ENCODE measurements at regions not wholly inside any gene's neighbourhood (a gene's known extent, or its start where the extent isn't known, plus 50 kb on each side); places are given as distances from the start of the nearest gene placed in this dataset.
"Not testable (repeated sequence)": the region's sequence is repeated elsewhere in the genome, so short reads cannot be mapped to it uniquely, and the experiment has no call there.

DNA sequence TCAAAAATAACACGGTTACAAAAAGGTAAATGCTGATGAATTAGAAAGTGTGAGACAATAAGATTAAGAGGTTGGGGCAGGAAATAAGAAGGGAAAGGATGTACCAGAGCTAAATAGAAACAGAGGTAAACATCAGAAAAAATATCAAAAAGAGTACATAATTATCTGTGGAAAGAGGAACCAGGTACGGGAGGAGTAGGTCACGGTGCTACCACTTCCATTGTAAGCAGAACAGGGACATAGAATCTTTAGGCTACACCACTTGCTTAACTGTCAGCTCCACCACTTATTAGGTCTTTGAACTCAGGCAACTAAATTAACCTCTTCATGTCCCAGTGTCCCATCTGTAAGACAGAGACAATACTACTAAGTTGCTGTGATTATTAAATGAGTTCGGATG is 350.3 kb downstream of the LRATD1 start:
- no peak for DNase-seq (ENCODE audit: low spot score)

DNA sequence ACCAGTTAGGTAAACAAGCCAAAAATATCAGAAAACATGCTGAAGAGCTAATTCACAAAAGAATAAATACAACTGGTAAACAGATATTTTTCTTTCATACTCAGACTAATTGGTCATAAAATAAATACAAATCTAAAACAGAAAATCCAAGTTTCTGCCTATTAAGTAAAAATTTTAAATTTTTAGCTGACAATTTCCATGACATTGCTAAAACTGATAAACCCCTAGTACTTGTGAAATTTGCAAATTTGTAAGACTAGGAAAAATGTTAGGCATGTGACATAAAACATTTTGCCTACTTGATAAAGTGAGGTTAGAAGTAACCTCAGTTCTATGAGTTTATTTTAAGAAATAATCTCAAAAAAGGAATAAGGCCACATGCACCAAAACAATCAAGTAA is 356.1 kb downstream of the LRATD1 start:
- no peak for DNase-seq (ENCODE audit: low spot score)

DNA sequence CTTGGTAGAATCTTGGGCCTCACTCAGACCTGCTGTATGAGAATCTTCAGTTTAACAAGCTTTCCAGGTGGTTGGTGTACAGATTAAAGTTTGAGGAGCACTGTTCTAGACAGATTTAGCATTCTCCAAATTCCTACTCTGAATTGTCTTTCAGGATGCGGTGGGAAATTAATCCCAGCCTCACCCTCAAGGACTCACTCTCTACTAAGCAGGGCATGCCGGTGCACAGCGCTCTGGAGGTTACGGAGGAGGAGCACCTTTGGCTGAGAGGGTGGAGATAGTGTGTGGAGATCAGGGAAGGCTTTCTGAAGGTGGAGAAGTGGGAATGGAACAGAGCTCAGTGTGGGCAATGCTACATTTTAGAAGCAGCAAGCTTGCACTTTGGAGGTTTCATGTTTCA is 359.2 kb downstream of the LRATD1 start:
- no peak for DNase-seq (ENCODE audit: low spot score)

DNA sequence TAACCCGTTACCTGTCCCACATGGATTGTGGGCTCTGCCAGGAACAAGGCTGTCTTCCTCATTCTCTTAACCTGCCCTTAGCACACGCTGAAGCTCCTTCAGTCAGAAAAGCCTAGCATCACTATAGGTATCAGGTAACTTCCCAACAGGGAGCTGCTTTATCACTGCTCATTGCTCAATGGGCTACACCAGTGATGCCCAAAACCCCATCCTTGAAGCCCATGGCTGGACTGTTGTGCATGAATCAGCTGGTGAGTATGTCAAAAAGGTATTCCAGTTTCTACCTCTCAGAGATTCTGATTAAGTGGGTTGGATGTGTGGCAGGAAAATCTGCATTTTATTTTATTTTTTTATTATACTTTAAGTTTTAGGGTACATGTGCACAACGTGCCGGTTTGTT is 362.2 kb downstream of the LRATD1 start:
- DNase-seq (ENCODE audit: low spot score): no peak

DNA sequence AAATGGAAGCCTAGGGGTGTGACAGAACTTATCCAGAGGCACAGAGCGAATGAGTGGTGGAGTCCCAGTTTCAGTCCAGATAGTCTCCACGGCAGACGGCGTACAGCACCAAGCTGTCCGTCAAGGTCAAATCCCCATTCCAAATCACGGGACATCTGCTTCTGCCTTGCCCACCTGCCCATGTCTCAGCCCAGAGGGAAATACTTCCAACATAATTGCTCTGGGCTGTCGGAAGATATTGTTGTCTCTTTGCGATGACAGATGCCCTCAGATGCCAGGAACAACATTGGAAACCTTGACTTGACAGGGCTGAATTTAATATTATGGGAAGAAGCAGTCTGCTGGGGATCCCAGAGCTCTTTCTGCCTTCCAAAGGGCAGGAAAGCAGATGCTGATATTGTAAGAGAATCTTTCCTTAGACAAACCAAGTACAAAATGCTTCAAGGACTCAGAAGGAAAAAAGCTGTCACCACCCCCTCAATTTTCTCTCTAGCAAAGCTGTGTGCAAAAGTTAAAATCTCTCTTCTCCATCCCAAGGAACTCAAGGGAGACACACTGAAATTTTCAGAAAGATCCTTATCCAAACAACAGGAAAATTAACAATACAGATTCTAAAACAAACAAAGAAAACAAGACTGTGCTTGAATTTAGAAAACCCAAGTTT is 364.0 kb downstream of the LRATD1 start:
- no peak for DNase-seq (ENCODE audit: low spot score)

DNA sequence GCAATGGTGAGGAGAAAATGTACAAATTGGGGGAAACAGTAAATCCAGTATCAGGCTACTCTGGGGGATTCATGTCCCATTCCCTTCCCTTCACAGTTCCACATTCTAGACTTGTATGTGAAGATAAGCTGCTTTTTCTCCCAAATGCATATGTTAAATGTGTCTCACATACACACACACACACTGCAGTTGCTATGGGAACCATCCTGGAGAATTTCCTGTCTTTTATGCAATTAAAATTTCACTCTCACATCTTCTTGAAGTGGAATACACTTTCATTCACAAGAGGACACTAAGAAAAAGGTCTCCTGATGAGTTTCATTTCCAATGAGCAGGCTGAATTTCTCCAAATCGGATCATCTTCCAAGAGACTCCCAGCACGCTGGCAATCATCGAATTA is 366.0 kb downstream of the LRATD1 start:
- no peak for DNase-seq (ENCODE audit: low spot score)

DNA sequence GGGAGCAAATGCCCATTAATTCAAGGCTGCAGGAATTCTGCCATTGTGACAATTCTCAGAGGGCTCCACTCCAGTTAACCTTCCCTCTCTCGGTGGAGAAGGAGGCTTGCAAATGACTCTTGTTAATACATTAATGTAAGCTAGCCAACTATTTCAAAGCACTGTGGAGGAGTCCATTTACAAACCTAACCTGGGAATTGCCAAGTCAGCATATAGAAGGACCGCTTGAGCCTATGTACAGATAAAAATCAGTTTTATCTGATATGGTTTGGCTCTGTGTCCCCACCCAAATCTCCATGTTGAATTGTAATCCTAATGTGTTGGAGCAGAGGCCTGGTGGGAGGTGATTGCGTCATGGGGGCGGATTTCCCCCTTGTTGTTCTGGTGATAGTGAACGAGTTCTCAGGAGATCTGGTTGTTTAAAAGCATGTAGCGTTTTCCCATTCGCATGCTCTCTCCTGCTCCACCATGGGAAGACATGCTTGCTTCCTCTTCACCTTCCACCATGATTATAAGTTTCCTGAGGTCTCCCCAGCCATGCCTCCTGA is 366.7 kb downstream of the LRATD1 start:
- no peak for DNase-seq (ENCODE audit: low spot score)

DNA sequence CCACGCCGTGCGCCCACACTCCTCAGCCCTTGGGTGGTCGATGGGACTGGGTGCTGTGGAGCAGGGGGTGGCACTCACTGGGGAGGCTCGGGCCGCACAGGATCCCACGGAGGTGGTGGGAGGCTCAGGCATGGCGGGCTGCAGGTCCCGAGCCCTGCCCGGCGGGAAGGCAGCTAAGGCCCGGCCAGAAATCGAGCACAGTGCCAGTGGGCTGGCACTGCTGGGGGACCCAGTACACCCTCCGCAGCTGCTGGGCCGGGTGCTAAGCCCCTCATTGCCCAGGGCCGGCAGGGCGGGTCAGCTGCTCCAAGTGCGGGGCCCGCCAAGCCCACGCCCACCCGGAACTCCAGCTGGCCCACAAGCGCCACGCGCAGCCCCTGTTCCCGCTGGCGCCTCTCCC is 370.0 kb downstream of the LRATD1 start:
- DNase-seq (ENCODE audit: low spot score): not testable (repeated sequence)

DNA sequence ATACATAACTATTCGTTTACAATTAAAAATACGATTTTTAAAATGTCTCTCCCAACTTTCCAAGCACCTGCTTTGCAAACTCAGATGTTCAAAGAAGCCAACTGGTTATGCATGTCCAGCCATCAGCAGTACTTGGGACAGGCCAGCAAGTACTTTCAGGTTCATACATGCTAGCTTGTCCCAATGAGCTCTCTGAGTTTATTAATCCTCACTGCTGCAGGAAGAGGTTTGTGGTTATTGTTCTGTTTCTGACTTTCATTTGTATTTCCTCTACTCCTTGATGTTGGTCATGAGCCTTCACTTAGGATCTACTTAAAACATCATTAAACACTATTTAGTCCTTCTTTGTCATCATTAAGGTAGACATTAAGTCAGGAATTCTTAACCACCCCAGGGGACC is 374.1 kb downstream of the LRATD1 start:
- no peak for DNase-seq (ENCODE audit: low spot score)

DNA sequence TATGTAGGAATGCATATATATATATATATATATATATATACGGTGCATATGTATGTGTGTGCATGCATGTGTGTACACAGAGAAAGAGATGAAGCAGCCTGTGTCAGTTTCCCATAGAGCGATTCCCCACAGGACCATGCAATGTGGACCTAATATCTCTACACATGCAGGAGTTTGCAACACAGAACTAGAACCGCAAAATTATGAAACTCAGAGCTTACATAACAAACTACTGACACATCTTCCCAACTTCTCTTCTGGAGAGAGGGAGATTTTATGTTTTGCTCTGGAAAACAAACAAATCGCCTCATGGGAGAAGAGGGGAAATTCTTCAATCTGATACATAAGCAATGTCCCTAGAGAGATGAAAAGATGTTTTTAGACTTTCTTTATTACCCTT is 377.2 kb downstream of the LRATD1 start:
- no peak for DNase-seq (ENCODE audit: low spot score)

DNA sequence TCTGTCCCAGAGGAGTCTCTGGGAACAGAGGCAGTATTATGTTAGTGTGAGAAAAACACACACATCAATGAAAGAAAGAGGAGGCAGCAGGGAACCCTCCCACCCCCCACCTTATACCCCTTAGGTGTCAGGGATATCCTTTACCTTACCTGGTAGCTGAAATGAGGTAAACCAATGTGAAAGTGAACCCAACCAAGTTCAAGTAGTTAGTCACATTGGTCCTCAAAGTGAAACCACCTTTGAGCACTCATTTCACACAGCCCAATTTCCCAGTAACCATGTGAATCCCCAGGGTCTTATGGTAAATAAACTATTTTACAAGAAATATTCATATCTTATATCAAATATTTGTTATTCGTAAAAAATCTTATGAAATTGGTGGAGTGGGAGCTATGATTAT is 377.8 kb downstream of the LRATD1 start:
- no peak for DNase-seq (ENCODE audit: low spot score)

DNA sequence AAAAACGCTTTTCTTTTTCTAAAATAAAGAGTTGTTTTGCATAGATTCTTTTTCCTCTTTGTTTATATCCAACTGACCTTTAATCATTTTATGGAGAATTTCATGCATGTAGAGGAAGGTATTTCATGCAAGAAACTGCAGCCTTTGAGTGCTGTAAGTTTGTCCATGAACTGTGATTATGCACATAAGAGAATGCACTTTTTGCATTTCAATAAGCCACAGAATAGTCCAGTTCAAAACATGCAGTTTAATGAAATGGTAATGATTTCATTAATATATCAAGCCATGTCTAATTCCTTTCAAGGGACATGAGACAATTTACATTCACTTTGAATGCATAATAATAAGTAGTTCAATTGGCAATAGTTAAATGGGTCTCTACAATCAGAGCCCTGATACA is 386.3 kb downstream of the LRATD1 start:
- DNase-seq (ENCODE audit: low spot score): no peak

DNA sequence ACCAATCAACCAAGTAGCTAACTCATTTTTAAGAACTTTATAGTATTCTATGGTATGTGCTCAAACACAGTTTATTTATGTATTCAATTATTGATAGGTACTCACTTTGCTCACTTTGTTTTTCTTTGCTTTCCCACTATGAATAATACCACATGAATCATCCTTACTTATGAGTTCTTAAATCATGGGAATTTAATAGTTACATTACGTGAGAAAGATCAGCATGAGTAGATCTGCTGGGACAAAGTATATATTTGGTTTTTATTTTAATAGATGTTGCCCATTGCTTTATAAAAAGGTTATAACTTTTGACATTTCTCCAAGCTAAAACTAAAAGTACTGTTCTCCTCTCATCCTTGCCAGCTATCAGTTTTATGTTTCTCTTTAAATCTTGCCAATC is 390.7 kb downstream of the LRATD1 start:
- DNase-seq (ENCODE audit: low spot score): no peak

DNA sequence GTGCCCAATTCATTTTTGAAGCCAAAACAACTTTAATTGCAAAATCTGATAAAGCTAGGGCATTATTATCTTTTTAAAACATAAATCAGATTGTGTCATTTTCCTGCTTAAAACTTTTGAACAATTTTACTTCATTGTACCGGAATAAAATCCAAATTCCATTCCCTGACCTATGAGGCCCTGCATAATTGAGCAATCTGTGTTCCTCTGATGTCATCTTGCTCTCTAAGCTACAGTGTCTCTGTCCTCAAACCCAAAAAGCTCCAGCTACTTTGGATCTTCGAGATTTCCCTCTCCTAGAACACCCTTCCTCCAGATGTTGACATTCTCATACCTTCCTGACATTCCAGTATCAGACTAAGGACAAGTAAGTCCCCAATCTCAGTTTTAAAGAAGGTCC is 395.9 kb downstream of the LRATD1 start:
- DNase-seq (ENCODE audit: low spot score): no peak

DNA sequence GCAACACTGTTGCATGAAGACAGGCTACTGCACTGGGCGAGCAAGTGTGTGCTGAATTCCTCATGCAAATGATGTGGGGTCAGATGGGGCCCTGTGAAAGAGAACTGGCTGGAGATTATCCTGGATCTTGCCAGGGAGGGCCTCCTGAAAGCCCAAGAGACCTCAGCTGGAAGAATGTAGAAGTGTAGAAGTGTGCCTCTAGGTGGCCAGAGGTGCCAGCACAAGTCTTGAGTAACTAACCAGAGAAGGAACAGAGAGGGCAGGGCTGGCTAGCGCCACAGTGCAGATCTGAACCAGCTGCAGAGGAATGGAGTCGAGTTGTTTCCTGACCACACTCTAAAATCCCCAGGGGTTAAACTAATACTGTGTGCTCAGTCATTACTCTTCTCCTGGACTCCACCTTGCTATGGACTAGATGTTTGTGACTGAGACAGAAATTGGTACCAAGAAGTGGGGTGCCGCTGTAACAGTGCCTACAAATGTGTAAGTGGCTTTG is 399.3 kb downstream of the LRATD1 start:
- DNase-seq (ENCODE audit: low spot score): peak; percentile 6

DNA sequence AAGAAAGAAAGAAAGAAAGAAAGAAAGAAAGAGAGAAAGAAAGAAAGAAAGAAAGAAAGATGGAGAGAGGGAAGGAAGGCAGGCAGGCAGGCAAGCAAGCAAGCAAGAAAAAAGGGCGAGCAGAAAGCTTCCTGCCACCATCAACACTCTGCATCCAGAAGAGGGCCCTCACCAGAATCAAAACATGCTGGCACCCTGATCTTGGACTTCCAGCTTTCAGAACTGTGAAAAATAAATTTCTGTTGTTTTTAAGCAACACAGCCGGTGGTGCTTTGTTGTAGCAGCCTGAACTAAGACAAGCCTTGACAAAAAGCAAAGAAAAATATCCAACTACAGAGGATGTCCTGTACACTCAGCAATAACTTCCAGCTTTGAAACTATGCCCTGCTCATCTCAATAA is 401.7 kb downstream of the LRATD1 start:
- no peak for DNase-seq (ENCODE audit: low spot score)

DNA sequence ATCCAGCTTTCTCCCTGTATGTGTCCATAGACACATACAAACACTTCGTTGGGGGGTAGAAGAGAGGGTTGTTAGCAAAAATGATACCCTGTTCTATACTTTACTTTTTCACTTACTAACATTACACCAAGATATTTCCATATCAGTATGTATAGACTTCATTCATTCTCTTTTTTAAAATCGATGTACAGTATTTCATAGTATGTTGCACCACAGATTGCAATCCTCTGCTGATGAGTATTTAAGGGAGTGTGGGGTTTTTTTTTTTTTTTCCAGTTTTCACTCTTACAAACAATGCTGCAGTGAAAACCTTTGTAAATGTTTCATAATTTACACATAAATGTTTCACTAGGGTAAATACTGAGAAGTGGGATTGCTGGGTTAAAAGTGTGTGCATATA is 402.3 kb downstream of the LRATD1 start:
- DNase-seq (ENCODE audit: low spot score): no peak

DNA sequence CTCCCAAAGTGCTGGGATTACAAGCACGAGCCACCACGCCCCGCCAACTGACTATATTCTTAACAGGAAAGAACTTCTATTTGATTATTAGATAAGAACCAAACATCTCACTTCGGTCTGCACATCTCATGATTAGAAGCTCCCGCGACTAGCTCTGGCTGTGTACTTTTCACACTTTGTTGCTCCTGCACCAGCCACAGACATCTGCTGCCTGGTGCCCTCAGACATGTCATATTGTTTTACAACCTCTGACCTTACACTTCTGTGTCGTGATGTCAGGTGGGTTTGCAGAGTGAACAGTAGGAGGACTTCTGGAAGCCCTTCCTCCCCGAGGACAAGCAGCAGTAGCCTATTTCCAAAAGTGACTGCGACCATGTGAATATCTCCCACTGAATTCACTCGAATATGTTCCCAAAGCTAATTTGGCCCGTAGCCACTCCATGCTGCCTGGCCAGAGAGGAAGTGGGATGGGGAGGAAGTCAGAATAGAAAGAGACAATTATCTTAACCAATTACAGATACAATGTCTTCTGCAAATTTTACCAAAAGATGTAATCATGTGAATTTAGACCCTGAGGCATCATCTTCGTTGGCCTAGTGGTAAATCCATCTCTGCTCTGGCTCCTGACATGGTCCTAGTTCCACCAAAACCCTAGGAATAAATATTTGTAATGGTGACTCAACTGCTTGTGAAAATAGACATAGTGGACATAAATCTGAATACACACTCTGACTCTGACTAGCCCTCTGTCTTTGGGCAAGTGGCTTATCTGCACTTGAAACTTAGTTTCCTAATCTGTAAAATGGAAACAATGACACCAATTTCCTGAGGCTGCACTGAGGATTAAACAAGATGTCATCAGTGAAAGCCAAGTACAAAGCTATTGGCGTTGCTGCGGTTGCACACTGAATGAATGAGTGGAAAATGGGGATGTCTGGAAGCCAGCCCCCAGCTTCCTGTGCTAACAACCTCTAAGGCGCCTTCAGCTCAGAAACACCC is 406.1 kb downstream of the LRATD1 start:
- no peak for DNase-seq (ENCODE audit: low spot score)

DNA sequence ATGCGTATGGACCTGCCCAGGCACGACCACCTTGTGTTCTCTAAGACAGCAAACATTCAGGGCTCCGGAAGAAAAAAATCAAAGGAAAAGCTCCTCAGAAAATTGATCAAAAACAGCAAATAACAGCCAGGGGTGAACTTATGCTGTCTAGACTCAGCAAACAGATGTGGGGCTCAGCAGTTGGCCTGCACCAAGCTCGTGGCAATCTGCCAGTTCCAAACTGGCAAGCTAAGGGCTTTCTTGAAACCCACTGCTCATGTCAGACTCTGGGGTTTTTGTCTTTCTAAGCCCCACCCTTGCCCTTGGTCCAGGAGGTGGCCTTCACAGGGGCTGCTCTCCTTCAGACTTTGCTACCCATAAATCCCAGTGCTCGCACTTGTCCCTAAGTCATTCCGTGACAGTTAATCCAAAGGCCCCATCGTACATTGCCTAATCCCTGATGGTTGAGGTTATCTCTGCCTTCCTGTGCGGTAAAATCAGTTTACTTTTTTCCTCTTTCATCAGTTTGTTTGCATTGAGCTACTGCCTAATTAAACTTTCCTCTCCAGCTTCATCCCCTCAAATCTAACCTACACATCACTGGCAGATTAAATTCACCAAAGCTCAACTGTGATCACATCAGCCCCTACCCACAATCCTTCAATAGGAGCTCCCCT is 408.0 kb downstream of the LRATD1 start:
- DNase-seq (ENCODE audit: low spot score): no peak

DNA sequence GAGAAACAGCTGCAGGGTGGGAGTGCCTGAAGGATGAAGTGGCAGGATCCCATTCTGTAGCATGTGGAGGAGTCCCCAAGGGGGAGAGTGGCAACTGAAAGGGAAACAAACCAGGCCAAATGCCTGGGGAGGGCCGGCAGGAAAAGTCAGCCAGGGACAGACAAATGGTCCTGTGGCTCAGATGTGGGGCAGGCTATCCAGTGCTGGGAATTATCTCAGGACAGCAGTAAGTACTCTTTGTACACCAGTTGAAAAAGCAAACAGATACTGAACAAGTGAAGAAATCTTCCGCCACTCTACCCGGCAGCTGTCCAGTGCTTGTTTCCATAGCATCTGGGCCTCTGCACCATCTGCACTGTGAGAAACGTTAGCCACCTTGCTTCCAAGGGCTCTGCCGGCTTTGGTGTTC is 408.9 kb downstream of the LRATD1 start:
- DNase-seq (ENCODE audit: low spot score): no peak

DNA sequence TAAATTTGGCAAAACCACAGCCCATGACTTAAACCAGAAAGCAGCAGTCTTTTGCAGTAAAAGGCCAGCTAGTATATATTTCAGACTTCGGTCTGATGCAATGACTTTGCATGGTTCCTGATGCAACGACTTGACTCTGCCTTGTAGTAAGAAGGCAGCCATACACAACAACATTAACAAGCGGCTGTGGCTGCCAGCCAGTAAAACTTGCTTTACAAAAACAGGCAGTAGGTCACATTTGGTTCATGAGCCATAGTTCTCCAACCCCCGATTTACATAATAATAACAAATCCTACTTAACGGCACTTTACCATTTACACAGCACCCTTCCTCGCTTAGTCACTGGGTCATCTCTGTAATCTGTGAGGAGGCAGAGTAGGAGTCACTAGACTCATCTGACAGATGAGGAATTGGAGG is 410.3 kb downstream of the LRATD1 start:
- DNase-seq (ENCODE audit: low spot score): no peak

DNA sequence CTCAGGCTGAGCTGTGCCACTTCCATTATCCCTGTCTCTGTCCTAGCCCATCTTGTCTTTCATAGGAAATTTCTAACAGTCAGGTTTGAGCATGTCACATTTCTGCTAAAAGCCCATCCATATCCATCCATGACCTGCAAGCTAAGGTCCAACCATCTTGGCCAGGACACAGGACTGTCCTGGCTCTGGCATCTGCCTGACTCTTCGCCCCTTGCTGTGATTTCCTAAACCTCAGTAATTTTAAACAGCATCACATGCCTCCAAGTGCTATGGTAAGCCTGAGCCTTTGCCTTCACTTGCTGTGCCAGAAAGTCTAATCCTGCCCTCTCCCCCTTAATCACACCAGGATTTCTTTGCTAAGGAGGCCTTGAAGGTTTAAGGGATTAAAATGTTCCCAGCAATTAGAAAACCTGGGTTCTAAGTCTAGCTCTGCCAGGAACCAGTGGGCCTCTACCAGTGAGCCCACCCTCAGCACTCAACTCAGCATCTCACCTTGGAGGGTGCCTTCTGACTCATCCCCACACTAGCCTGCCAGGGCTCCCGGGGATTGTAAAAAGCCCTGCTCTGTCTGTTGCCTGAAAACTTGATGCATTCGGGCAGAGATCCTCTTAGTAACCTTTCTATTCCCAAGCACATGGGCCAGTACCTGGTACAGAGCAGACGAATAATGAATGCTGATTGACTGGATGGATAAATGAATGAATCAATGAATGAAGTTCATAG is 411.0 kb downstream of the LRATD1 start:
- no peak for DNase-seq (ENCODE audit: low spot score)

All from NAMALWA (cell line).